NB4 (cell line): ENCODE measurements at regions not wholly inside any gene's neighbourhood (a gene's known extent, or its start where the extent isn't known, plus 50 kb on each side); places are given as distances from the start of the nearest gene placed in this dataset.

Experiments
- DNase-seq: peaks from one replicate; pipeline ENCODE4 v3.0.0; 2010; ENCODE audit warnings: low read depth
- H3K4me3 ChIP-seq: one replicate; pipeline ENCODE4 v1.5.1; 2011; ENCODE audit warnings: mild to moderate bottlenecking, low read depth, low read length, moderate library complexity
- CTCF ChIP-seq: IDR thresholded peaks from one replicate; pipeline ENCODE4 v1.5.1; 2012; ENCODE audit warnings: low read depth, low read length
- MYC ChIP-seq: IDR thresholded peaks from 2 replicates; pipeline ENCODE4 v1.6.1; 2011; ENCODE audit warnings: low read depth, low read length
- POLR2A ChIP-seq: IDR thresholded peaks from 2 replicates; pipeline ENCODE4 v1.6.1; 2011; ENCODE audit warnings: mild to moderate bottlenecking; ENCODE audit not compliant: insufficient read length; ENCODE audit errors: extremely low read depth
- TF ChIP-seq, protein P1 (sequence below): IDR thresholded peaks from 2 replicates; pipeline ENCODE4 v1.6.1; 2011; ENCODE audit warnings: low read depth, low read length

GRCh38 chr1:22284906-22285548 is 142.1 kb upstream of the WNT4 start:
- TF ChIP-seq MYC (no peak), POLR2A (no peak), CTCF (no peak)
- TF ChIP-seq, protein P1, sequence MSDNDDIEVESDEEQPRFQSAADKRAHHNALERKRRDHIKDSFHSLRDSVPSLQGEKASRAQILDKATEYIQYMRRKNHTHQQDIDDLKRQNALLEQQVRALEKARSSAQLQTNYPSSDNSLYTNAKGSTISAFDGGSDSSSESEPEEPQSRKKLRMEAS = no peak
- H3K4me3 ChIP-seq = no peak overlapping the region
- DNase-seq = no peak

DNA sequence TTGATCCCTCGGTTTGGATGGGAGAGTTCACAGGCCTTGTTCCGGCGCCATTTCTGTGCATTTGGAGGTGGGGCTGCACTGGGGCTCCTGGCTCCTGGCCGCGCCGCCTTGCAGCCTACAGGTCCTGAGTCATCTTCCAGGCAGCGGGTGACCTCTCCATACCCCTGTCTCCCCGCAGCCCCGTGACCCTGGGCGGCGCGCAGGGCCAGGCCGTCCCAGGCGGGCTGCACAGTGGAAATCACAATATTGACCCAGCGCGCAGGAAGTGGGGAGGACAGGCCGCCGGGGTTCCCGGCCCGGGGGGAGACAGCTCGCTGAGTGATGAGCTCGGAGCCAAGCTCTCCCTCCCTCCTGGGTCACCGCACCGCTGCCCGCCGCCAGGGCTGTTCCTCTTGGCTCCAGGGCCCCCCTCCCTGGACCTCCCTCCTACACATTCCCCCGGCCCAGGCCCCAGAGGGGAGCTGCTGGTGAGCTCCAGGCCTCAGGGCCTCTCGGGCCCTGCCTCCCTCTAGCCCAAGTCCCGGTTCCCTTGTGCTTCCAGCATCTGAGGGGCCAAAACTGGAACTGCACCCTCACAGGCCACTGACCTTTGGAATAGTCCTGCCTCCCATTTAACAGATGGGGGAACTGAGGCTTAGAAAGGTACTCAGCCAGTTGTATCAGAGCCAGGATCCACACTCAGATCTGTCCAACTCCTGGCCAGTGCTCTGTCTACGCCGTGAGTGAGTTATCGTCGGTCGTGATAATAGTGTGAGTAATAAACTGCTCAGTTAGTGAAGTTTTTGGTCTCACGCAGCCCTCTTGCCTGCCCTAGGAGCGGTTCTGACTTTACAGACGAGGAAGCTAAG is 142.9 kb upstream of the WNT4 start:
- no peak for DNase-seq
- TF ChIP-seq CTCF = no peak
- TF ChIP-seq, protein P1 = no peak
- TF ChIP-seq MYC = no peak
- TF ChIP-seq POLR2A = no peak
- no peak overlapping the region for H3K4me3 ChIP-seq

DNA sequence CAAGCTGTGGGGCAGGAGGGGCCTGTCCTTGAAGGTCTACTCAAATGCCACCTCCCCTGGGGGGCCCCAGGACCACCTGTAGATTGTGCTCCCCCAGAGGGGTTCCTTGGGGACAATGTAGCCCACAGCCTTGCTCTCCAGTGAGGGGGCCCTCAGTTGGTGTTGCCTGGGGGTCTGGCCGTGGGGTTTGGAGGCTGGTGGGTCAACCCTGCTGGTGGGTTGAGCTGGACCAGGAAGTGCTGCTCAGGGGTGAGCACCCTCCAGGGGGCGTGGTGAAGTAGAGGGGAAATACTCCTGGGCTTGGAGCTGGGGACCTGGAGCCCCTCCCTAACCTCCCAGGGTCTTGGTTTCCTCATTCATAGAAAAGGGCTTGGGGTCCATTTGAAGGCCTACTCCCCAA is 143.6 kb upstream of the WNT4 start:
- no peak for DNase-seq
- no peak overlapping the region for H3K4me3 ChIP-seq
- TF ChIP-seq, protein P1 = no peak
- TF ChIP-seq POLR2A (no peak), MYC (no peak), CTCF (no peak)

DNA sequence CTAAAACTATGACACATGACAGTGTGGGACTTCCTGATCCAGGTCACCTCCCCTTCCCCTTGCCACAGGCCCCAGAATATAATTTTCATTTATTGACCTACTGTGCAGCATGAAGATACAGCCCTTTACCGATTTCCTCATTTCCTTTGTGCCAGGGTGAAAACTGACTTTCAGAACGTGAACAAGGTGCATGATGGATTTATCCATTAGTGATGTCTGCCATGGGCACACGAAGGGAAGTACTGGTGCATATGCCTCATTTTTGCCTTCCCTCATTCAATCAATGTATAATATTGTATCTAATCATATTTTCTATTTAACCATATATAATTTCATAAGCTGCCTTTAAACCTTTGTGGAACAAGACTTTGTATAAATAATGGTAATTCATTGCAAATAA is 144.4 kb upstream of the WNT4 start:
- TF ChIP-seq POLR2A (no peak), CTCF (no peak), MYC (no peak)
- TF ChIP-seq, protein P1 = no peak
- no peak for DNase-seq
- H3K4me3 ChIP-seq = no peak overlapping the region

GRCh38 chr1:22287946-22288520 is 145.1 kb upstream of the WNT4 start:
- no peak overlapping the region for H3K4me3 ChIP-seq
- TF ChIP-seq POLR2A = no peak
- TF ChIP-seq MYC = no peak
- no peak for TF ChIP-seq CTCF
- TF ChIP-seq, protein P1 = no peak
- DNase-seq = no peak
